Mammary epithelial cell (primary cell): ENCODE measurements at regions not wholly inside any gene's neighbourhood (a gene's known extent, or its start where the extent isn't known, plus 50 kb on each side); places are given as distances from the start of the nearest gene placed in this dataset.

Experiments
- CTCF ChIP-seq, 2 donors: IDR thresholded peaks in 1 of 2; conservative IDR thresholded peaks in 1 of 2; 2 replicates each; pipeline ENCODE4 v1.5.1; 2011 to 2012; ENCODE audit warnings: inconsistent platforms in 2 of 2, low read length in 2 of 2, mild to moderate bottlenecking in 2 of 2, control low read depth in 1 of 2, low read depth in 1 of 2; ENCODE audit not compliant: insufficient read depth in 1 of 2; ENCODE audit errors: extremely low read depth in 1 of 2
- EZH2 ChIP-seq: IDR thresholded peaks from 2 replicates; pipeline ENCODE4 v1.6.1; 2012; ENCODE audit warnings: low read length, inconsistent platforms, borderline replicate concordance

- TF ChIP-seq CTCF (conservative IDR thresholded peaks at IDR 0.05 in 1 of 2, IDR thresholded peaks at IDR 0.05 in 1 of 2; ENCODE audit: extremely low read depth in 1 of 2, insufficient read depth in 1 of 2, low read depth in 1 of 2, low read length in 2 of 2) (no peak), EZH2 (no peak)
Observed at GRCh38 chr15:25087137-25087536, 132.3 kb downstream of the SNRPN start.
